HG03159 (cell line): ENCODE measurements at regions not wholly inside any gene's neighbourhood (a gene's known extent, or its start where the extent isn't known, plus 50 kb on each side); places are given as distances from the start of the nearest gene placed in this dataset.

Experiments
- ATAC-seq: cut with Tn5 transposase; IDR thresholded peaks from one replicate; pipeline ENCODE4 v1.9.1; 2021; ENCODE audit warnings: mild to moderate bottlenecking, moderate library complexity; ENCODE audit not compliant: unreplicated experiment

DNA sequence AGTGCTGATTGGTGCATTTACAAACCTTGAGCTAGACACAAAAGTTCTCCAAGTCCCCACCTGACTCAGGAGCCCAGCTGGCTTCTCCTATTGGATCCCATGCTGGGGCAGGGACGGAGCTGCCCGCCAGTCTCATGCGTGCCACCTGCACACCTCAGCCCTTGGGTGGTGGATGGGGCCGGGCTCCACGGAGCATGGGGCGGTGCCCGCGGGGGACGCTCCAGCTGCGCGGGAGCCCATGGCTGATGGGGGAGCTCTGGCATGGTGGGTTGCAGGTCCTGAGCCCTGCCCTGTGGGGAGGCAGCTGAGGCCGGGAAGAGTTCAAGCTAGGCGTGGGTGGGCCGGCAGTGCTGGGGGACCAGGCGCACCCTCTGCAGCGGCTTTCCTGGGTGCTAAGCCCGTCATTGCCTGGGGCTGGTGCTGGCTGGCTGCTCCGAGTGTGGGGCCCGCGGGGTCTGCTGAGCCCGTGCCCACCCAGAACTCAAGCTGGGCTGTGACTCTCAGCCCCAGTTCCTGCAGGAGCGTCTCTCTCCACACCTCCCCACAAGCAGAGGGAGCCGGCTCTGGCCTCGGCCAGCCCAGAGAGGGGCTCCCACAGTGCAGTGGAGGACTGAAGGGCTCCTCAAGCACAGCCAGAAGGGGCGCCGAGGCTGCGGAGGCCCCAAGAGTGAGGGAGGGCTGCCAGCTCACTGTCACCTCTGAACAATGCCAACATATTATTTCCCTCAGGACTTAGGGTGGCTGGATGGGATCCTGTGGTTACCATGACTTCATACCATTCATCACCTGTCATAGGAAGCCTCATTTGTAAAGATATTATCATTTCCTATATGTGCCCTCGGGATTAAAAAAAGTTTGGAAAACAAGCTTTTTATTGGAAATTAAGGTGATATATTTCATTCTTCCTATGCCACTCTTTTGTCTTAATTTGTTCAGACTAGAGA lies 688.7 kb downstream of the ETS1 start:
- ATAC-seq = no peak

DNA sequence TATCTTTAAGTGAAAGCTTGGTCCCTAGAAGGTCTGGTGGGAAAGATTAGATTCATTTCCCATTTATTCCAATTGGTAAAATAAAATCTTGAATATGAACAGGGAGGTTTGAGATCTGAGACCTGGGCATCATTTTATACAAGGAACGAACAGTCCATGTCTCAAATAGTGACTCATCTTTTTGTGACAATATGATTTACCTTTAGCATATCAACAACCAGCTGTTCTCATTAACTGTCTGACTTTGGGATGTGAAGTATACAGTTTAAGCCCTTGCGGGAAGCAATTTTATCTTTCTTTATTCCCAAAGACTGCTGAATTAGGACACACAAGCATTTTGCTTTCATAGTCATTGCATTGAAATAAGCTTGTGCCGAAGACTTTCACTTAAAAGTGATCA lies 691.6 kb downstream of the ETS1 start:
- ATAC-seq = no peak

DNA sequence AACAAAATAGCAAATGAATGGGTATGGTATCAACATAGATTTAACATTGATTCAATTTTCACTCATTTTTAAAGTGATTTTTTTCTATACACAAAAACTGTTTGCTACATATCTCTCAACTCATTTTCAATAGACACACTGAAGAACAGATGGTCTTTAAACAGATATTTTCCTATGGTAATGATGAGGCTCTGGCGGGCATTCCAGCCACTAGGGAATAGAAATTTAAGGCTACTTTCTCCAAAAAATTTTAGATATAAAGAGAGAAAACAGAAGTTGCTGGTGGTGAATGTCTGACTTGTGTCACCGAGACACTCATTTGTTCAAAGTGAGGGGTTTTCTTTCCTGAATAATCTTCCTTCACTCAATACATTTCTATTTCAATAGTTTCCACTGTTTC lies 693.0 kb downstream of the ETS1 start:
- ATAC-seq = no peak

DNA sequence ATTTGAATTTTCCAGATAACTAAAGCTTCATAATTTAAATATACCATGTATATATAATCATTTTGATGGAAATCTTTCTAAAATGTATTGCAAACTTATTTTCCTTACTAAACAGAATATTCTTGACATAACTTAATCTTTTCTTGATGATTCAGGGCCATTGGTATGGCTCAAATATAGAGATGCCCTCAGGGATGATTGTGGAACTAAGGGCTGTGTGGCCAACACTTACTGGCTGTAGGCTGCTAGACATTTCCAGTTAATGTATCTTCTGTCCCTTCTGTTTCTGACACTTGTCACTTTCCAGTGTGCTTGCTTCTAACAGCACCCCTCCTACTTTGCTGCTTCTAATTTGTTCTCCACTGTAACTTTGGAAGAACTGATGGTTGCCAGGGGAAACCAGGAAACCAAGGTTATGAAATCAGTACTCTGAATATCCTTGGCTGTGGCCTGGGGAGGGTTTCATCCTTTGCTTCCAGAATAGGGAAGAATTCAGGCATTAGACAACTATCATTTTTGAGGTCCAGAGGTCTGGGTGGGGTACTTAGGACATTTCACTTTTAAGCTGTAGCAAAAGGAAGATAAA lies 697.2 kb downstream of the ETS1 start:
- no peak for ATAC-seq

DNA sequence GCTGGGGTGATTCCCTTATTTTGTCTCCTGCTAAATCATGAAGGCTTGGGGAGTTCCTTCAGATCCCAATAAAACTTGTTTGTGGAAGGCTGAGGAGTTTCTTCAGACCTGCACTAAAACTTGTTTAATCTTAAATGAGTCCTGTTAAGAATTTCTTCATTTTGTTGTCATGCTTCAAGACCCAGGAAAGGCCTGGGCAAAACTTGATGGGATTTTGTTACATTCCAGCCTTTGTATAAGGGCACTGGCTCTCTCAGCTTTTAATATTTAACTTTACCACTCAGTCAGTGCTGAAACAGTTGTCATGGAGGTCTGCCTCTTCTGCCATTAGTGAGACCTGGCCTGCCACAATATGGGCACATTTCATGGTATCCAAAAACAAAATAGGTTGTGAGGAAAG lies 699.0 kb downstream of the ETS1 start:
- ATAC-seq = no peak

GRCh38 chr11:127875131-127875530 lies 712.2 kb downstream of the ETS1 start:
- ATAC-seq = no peak

DNA sequence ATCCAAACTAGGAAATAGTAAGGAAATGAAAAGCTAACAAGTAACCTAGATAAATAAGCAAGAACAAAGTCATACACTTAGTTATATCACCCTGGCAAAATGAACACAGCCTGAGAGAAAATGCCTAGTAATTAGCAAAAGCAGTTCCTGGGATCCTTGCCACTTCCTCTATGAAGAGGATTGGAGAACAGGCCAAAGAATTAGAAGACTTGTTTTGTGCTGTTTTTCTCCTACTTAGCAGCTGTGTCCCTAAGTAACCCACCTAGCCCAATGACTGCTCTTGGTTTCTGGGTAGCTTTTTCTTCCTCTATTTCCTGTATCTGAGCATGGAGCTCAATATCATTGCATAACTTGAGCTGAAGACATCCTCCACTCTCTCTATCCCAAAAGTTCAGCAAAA lies 713.9 kb downstream of the ETS1 start:
- no peak for ATAC-seq

DNA sequence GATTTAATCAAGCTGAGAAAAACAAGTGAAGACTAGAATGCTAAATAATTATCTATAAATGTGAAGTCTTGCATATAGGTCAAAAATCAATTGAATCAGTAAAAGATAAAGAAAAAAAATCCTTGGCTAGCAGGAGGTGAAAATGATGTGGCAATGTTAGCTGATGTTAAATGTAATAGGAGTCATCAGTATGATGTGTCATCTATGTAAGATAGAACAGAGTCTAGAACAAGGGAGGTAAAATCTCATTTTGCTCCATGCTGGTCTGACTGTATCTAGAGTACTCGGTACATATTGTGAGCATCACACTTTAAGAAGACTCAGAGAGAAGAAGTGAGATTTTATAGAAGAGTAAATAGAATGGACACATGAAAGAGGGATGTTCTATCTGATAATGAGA lies 721.2 kb downstream of the ETS1 start:
- ATAC-seq = no peak

GRCh38 chr11:127864861-127865260 lies 722.5 kb downstream of the ETS1 start:
- ATAC-seq = no peak

- ATAC-seq = no peak
These were observed 725.0 kb downstream of the ETS1 start for GRCh38 chr11:127862406-127862805.

GRCh38 chr11:127859941-127860354 lies 727.4 kb downstream of the ETS1 start:
- ATAC-seq = no peak

- no peak for ATAC-seq
These were observed 742.5 kb downstream of the ETS1 start for GRCh38 chr11:127844876-127845275.

GRCh38 chr11:127843483-127844396 lies 743.6 kb downstream of the ETS1 start:
- ATAC-seq = peak; percentile 82

DNA sequence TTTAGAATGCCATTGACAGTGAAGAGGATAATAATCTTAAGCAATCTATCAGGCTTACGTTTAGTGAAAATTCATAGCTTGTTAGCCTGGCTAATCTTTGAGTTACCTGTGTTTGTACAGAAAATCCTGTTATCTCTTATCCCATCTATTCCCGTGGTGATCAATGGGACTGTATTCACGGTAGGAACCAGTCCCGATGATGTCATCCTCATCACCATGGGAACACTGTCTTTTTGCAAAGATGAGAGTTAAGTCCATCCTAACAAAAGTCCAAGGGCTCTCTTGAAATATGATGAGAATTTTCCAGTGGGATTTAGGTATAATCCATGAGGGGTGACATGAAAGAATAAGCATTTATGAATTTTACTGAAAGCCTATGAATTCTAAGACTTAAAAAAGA lies 762.2 kb downstream of the ETS1 start:
- ATAC-seq = no peak

DNA sequence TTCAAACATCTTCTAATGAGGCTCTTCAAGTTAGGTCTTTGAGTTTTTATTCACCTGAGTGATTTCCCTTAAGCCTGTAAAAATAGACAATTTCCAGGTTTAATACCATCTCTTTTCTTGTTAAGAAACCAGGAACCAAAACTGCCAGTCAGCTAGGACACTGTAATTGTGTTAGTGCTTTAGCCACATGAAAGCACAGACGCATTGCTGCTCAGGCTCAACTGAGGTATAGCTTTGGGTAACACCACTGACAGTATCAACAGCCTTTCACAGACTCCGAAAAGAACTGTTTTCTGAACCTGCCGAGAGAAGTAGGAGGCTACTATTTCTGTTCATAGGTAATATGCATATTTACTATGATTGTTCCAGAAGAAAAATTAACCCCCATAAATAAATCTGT lies 768.7 kb downstream of the ETS1 start:
- no peak for ATAC-seq

- ATAC-seq = no peak
These were observed 770.4 kb downstream of the ETS1 start for GRCh38 chr11:127816962-127817361.

DNA sequence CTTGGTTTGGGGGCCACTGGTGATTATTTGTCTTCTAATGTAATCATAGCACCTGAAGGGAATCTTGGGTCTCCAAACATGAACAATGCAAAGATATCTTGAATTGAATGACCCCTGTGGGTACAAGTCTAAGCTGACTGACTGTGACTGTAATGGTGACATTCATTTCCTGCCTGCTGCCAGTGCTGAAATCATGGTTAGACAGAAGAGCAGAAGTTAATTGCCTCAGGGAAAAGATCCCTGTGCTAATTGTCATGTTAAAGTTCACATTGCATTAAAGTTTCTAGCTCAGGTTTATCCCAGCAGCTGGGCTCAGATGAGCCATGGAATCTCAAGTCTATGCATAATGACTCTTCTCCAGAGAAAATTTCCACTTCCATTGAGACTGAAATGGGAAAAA lies 772.0 kb downstream of the ETS1 start:
- no peak for ATAC-seq

- ATAC-seq = no peak
These were observed 780.9 kb downstream of the ETS1 start for GRCh38 chr11:127806501-127806900.

- ATAC-seq = no peak
These were observed 781.6 kb downstream of the ETS1 start for GRCh38 chr11:127805771-127806170.

GRCh38 chr11:127804747-127805400 lies 782.5 kb downstream of the ETS1 start:
- no peak for ATAC-seq

GRCh38 chr11:127803755-127804154 lies 783.6 kb downstream of the ETS1 start:
- no peak for ATAC-seq
